A549 (cell line): ENCODE measurements at regions not wholly inside any gene's neighbourhood (a gene's known extent, or its start where the extent isn't known, plus 50 kb on each side); places are given as distances from the start of the nearest gene placed in this dataset.

ENCODE experiments used
- ATAC-seq, 2 experiments: fragments of 200-7000 bp in 1 of 2; fragments of >200 bp in 1 of 2; cut with Nextera tagmentation in 1 of 2; cut with Tn5 transposase in 1 of 2; 3 replicates each; pipeline versions ENCODE4 v1.8.0 to v1.9.1; 2018 to 2020; ENCODE audit warnings: mild to moderate bottlenecking in 1 of 2, moderate library complexity in 1 of 2
- CTCF ChIA-PET: fragments of 300-600 bp; sonication (Branson Sonifier 250); formaldehyde crosslinking; extraction: SDS; loops from one replicate; lab custom pipeline; 2021; ENCODE audit warnings: antibody characterized with exemption, inconsistent platforms; lab: Yijun Ruan, JAX
- POLR2A ChIA-PET: fragments of 350-600 bp; formaldehyde crosslinking; extraction: SDS; loops from one replicate; lab custom pipeline; 2021; ENCODE audit warnings: antibody characterized with exemption, inconsistent platforms; lab: Yijun Ruan, JAX
- DNase-seq, 2 experiments: peaks; one replicate each; pipeline versions ENCODE4 v3.0.0 to v3.0.0-alpha.2; 2011 to 2016; ENCODE audit warnings: low read depth in 1 of 2, low spot score in 1 of 2
- FAIRE-seq: peaks from 2 replicates; lab custom pipeline; 2011; peaks lifted over from hg19 to GRCh38; lab: Jason Lieb, UNC
- H3K27ac ChIP-seq, 2 experiments: fragments of >200 bp; sonication (Bioruptor Twin); formaldehyde crosslinking; 3 replicates each; pipeline ENCODE4 v1.5.1; 2016 to 2017
- H3K4me1 ChIP-seq: fragments of >200 bp; sonication (Bioruptor Twin); formaldehyde crosslinking; 3 replicates; pipeline ENCODE4 v1.6.1; 2016
- H3K4me2 ChIP-seq: fragments of >200 bp; sonication (Bioruptor Twin); formaldehyde crosslinking; 3 replicates; pipeline ENCODE4 v1.6.1; 2016
- H3K4me3 ChIP-seq: fragments of >200 bp; sonication (Bioruptor Twin); formaldehyde crosslinking; 3 replicates; pipeline ENCODE4 v1.5.1; 2016
- H3K9me3 ChIP-seq: fragments of >200 bp; sonication (Bioruptor Twin); formaldehyde crosslinking; 3 replicates; pipeline ENCODE4 v1.6.1; 2016
- BHLHE40 ChIP-seq: IDR thresholded peaks from 2 replicates; pipeline ENCODE4 v1.6.1; 2012; ENCODE audit warnings: low read depth, low read length, inconsistent platforms
- CEBPB ChIP-seq, 2 experiments: fragments of >200 bp in 1 of 2; sonication (Bioruptor Twin) in 1 of 2; formaldehyde crosslinking in 1 of 2; IDR thresholded peaks; 2 replicates each; pipeline ENCODE4 v1.6.1; 2012 to 2016
- CHD2 ChIP-seq: fragments of 150-350 bp; IDR thresholded peaks from 2 replicates; pipeline ENCODE4 v1.6.1; 2014; ENCODE audit warnings: low read length; ENCODE audit not compliant: partially characterized antibody
- EHF ChIP-seq: fragments of 250-450 bp; sonication (Bioruptor Pico); IDR thresholded peaks from 2 replicates; pipeline ENCODE4 v1.5.0; 2020; ENCODE audit warnings: mild to moderate bottlenecking
- ESRRA ChIP-seq: fragments of 150-350 bp; IDR thresholded peaks from 2 replicates; pipeline ENCODE4 v1.6.1; 2014; ENCODE audit warnings: mild to moderate bottlenecking, low read length, borderline replicate concordance
- FOSL2 ChIP-seq, 2 experiments: fragments of 450-650 bp in 1 of 2; fragments of >200 bp in 1 of 2; sonication (Bioruptor Twin) in 1 of 2; formaldehyde crosslinking; IDR thresholded peaks; 2 replicates each; pipeline versions ENCODE4 v1.5.0 to v1.6.1; 2016 to 2020; ENCODE audit warnings: mild to moderate bottlenecking in 1 of 2, moderate library complexity in 1 of 2
- HOXA7 ChIP-seq: fragments of 250-450 bp; sonication (Bioruptor Pico); IDR thresholded peaks from 2 replicates; pipeline ENCODE4 v1.5.0; 2020; ENCODE audit warnings: mild to moderate bottlenecking, moderate library complexity
- JUNB ChIP-seq: fragments of >200 bp; sonication (Bioruptor Twin); formaldehyde crosslinking; IDR thresholded peaks from 2 replicates; pipeline ENCODE4 v1.6.1; 2016
- KDM1A ChIP-seq: fragments of 200-600 bp; sonication (generic); IDR thresholded peaks from 2 replicates; pipeline ENCODE4 v1.6.1; 2016; ENCODE audit warnings: low read depth, mild to moderate bottlenecking
- MAFK ChIP-seq: fragments of 450-650 bp; IDR thresholded peaks from 2 replicates; pipeline ENCODE4 v1.6.1; 2014; ENCODE audit not compliant: partially characterized antibody
- MYC ChIP-seq: IDR thresholded peaks from 2 replicates; pipeline ENCODE4 v1.6.1; 2012; ENCODE audit warnings: mild to moderate bottlenecking, inconsistent platforms, low read length, improper control_type of control experiment, borderline replicate concordance
- NR3C1 ChIP-seq: fragments of >200 bp; sonication (Bioruptor Twin); formaldehyde crosslinking; IDR thresholded peaks from 3 replicates; pipeline ENCODE4 v1.6.1; 2017
- POLR2AphosphoS2 ChIP-seq: conservative IDR thresholded peaks from 2 replicates; pipeline ENCODE4 v1.6.1; 2012; ENCODE audit warnings: low read length, improper control_type of control experiment, inconsistent platforms
- RARB ChIP-seq: fragments of 250-450 bp; sonication (Bioruptor Pico); IDR thresholded peaks from 2 replicates; pipeline ENCODE4 v1.8.0; 2021; ENCODE audit warnings: mild to moderate bottlenecking, moderate library complexity
- SMC3 ChIP-seq: fragments of >200 bp; sonication (Bioruptor Twin); formaldehyde crosslinking; IDR thresholded peaks from 3 replicates; pipeline ENCODE4 v1.6.1; 2018; ENCODE audit warnings: inconsistent platforms
- TFCP2L1 ChIP-seq: fragments of 250-450 bp; sonication (Bioruptor Pico); IDR thresholded peaks from 2 replicates; pipeline ENCODE4 v1.5.0; 2021; ENCODE audit warnings: mild to moderate bottlenecking
- TP53 ChIP-seq: fragments of 250-450 bp; sonication (Bioruptor Pico); IDR thresholded peaks from 2 replicates; pipeline ENCODE4 v1.5.0; 2021; ENCODE audit warnings: mild to moderate bottlenecking, moderate library complexity
- ZC3H11A ChIP-seq: fragments of 450-650 bp; IDR thresholded peaks from 2 replicates; pipeline ENCODE4 v1.6.1; 2014; ENCODE audit warnings: antibody characterized with exemption, mild to moderate bottlenecking
- WGBS: methylation state at CpG from one replicate; pipeline ENCODE4 v1.1.6; 2017; ENCODE audit errors: missing lambda C conversion rate; 5-methylcytosine and 5-hydroxymethylcytosine counted together
- TF ChIP-seq, protein P1 (sequence below): fragments of 150-350 bp; IDR thresholded peaks from 2 replicates; pipeline ENCODE4 v1.6.1; 2014; ENCODE audit warnings: low read depth, mild to moderate bottlenecking, low read length
- TF ChIP-seq, protein P2 (sequence below): fragments of 200-600 bp; sonication (generic); IDR thresholded peaks from 2 replicates; pipeline ENCODE4 v1.6.1; 2016; ENCODE audit warnings: antibody characterized with exemption, mild to moderate bottlenecking, moderate library complexity
- TF ChIP-seq, protein P3 (sequence below): fragments of 250-450 bp; sonication (Bioruptor Pico); IDR thresholded peaks from 2 replicates; pipeline ENCODE4 v1.5.0; 2020; ENCODE audit warnings: low read depth, mild to moderate bottlenecking, moderate library complexity
- TF ChIP-seq, protein P4 (sequence below): IDR thresholded peaks from 2 replicates; pipeline ENCODE4 v1.6.1; 2012

DNA sequence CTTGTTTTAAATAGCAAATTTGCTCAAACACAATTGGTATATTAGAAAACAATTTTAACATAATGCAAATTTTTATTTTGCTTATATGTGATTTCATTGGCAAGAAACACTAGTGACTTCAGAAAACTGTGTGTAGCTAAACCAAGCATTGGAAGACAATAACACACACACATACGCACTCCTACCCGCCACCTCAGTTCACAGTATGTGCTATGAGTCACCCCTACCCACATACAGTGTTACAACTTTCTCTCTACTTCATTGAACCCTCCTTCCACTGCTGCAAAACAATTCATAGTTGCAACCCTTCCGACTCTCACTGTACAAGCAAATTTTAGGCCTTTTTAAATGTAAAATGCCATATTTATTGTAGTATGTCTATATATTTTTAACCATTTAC, 119.9 kb upstream of the THSD7A start:
- no peaks in the 10 kb centered on the region for H3K9me3 ChIP-seq
- POLR2A ChIA-PET, result no interaction called here
- CTCF ChIA-PET, result no interaction called here
- no peak for ATAC-seq
- no peak for TF ChIP-seq CHD2
- TF ChIP-seq POLR2AphosphoS2, result no peak
- TF ChIP-seq SMC3, result no peak
- TF ChIP-seq ESRRA, result no peak
- TF ChIP-seq, protein P1, sequence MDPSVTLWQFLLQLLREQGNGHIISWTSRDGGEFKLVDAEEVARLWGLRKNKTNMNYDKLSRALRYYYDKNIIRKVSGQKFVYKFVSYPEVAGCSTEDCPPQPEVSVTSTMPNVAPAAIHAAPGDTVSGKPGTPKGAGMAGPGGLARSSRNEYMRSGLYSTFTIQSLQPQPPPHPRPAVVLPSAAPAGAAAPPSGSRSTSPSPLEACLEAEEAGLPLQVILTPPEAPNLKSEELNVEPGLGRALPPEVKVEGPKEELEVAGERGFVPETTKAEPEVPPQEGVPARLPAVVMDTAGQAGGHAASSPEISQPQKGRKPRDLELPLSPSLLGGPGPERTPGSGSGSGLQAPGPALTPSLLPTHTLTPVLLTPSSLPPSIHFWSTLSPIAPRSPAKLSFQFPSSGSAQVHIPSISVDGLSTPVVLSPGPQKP, result no peak
- no peak for TF ChIP-seq KDM1A
- TF ChIP-seq, protein P2, sequence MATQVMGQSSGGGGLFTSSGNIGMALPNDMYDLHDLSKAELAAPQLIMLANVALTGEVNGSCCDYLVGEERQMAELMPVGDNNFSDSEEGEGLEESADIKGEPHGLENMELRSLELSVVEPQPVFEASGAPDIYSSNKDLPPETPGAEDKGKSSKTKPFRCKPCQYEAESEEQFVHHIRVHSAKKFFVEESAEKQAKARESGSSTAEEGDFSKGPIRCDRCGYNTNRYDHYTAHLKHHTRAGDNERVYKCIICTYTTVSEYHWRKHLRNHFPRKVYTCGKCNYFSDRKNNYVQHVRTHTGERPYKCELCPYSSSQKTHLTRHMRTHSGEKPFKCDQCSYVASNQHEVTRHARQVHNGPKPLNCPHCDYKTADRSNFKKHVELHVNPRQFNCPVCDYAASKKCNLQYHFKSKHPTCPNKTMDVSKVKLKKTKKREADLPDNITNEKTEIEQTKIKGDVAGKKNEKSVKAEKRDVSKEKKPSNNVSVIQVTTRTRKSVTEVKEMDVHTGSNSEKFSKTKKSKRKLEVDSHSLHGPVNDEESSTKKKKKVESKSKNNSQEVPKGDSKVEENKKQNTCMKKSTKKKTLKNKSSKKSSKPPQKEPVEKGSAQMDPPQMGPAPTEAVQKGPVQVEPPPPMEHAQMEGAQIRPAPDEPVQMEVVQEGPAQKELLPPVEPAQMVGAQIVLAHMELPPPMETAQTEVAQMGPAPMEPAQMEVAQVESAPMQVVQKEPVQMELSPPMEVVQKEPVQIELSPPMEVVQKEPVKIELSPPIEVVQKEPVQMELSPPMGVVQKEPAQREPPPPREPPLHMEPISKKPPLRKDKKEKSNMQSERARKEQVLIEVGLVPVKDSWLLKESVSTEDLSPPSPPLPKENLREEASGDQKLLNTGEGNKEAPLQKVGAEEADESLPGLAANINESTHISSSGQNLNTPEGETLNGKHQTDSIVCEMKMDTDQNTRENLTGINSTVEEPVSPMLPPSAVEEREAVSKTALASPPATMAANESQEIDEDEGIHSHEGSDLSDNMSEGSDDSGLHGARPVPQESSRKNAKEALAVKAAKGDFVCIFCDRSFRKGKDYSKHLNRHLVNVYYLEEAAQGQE, result no peak
- no peak for TF ChIP-seq FOSL2 (IDR thresholded peaks at IDR 0.05)
- TF ChIP-seq FOSL2 (CRISPR knock-in tag; IDR thresholded peaks at IDR 0.05), result no peak
- TF ChIP-seq HOXA7 (CRISPR knock-in tag), result no peak
- no peak for TF ChIP-seq NR3C1
- TF ChIP-seq EHF, result no peak
- no peak for TF ChIP-seq MYC
- TF ChIP-seq BHLHE40, result no peak
- TF ChIP-seq RARB, result no peak
- no peak for TF ChIP-seq CEBPB (IDR thresholded peaks at IDR 0.05)
- TF ChIP-seq TFCP2L1 (CRISPR knock-in tag), result no peak
- TF ChIP-seq, protein P3, sequence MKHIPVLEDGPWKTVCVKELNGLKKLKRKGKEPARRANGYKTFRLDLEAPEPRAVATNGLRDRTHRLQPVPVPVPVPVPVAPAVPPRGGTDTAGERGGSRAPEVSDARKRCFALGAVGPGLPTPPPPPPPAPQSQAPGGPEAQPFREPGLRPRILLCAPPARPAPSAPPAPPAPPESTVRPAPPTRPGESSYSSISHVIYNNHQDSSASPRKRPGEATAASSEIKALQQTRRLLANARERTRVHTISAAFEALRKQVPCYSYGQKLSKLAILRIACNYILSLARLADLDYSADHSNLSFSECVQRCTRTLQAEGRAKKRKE, result no peak
- no peak for TF ChIP-seq JUNB
- no peak for TF ChIP-seq TP53 (CRISPR knock-in tag)
- TF ChIP-seq ZC3H11A, result no peak
- FAIRE-seq, result no peak
- H3K4me3 ChIP-seq, result no peak overlapping the region
- no peak overlapping the region for H3K27ac ChIP-seq
- no peak for DNase-seq
- 79% methylated on average over 3 of the region's 3 CpGs for WGBS
- no peaks in the 10 kb centered on the region for H3K4me1 ChIP-seq
- no peak overlapping the region for H3K4me2 ChIP-seq

DNA sequence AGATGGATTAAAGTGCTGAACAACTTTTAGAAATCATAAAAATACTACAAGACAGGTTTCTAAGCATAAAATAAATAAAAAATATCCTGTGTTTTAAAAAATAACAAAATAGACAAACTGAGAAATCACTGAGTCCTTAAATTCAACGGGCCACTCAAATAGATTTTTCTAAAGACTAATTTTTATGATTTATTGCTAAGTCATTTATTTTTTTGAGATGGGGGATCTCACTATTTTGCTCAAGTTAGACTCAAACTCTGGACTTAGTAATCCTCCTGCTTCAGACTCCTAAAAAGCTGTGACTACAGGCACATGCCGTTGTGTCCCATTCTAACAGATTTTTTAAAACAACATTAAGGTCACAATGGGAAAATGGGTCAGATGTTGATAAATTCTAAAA, 121.0 kb upstream of the THSD7A start:
- 12% methylated on average over 2 of the region's 2 CpGs for WGBS
- H3K4me2 ChIP-seq, result no peak overlapping the region
- no peaks in the 10 kb centered on the region for H3K9me3 ChIP-seq
- peak; percentile 72 for TF ChIP-seq MAFK
- TF ChIP-seq, protein P1, result no peak
- TF ChIP-seq, protein P2, result no peak
- TF ChIP-seq, protein P4, sequence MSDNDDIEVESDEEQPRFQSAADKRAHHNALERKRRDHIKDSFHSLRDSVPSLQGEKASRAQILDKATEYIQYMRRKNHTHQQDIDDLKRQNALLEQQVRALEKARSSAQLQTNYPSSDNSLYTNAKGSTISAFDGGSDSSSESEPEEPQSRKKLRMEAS, result no peak
- FAIRE-seq (no peak), ATAC-seq (no peak), DNase-seq (no peak)
- ChIA-PET POLR2A (no interaction called here), CTCF (no interaction called here)
- H3K27ac ChIP-seq, result no peak overlapping the region
- H3K4me3 ChIP-seq, result no peak overlapping the region
- H3K4me1 ChIP-seq, result no peaks in the 10 kb centered on the region
